Epithelial cell of proximal tubule (primary cell): ENCODE measurements at regions not wholly inside any gene's neighbourhood (a gene's known extent, or its start where the extent isn't known, plus 50 kb on each side); places are given as distances from the start of the nearest gene placed in this dataset.

Experiments used
- DNase-seq: peaks from one replicate; pipeline ENCODE4 v3.0.0-alpha.2; 2011; ENCODE audit warnings: low read depth
- H3K4me3 ChIP-seq: 2 replicates; pipeline ENCODE4 v1.5.1; 2011; ENCODE audit warnings: low read depth, mild to moderate bottlenecking, low read length
- TF ChIP-seq, protein P1 (sequence below): conservative IDR thresholded peaks from 2 replicates; pipeline ENCODE4 v1.5.1; 2012; ENCODE audit warnings: low read depth, mild to moderate bottlenecking, low read length

DNA sequence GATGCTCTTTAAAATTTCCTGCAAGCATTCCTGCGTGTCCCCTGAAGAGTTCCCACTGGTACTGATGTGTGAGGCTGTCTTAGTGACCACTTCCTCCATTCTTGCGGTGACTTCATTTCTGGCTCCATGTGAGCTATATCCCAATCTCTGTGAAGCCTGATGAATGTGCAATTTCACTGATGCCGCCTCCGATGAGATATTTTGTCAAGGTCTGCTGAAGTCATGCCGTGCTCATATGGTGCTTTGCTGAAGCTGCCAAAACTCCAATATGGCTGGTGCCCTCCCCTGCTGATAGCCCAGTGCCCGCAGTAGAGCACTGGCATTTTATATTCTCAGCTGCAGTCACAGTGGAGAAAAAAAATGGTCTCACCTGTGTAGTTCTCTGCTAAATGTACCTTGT lies 271.5 kb downstream of the EFHB start:
- no peak overlapping the region for H3K4me3 ChIP-seq
- TF ChIP-seq, protein P1, sequence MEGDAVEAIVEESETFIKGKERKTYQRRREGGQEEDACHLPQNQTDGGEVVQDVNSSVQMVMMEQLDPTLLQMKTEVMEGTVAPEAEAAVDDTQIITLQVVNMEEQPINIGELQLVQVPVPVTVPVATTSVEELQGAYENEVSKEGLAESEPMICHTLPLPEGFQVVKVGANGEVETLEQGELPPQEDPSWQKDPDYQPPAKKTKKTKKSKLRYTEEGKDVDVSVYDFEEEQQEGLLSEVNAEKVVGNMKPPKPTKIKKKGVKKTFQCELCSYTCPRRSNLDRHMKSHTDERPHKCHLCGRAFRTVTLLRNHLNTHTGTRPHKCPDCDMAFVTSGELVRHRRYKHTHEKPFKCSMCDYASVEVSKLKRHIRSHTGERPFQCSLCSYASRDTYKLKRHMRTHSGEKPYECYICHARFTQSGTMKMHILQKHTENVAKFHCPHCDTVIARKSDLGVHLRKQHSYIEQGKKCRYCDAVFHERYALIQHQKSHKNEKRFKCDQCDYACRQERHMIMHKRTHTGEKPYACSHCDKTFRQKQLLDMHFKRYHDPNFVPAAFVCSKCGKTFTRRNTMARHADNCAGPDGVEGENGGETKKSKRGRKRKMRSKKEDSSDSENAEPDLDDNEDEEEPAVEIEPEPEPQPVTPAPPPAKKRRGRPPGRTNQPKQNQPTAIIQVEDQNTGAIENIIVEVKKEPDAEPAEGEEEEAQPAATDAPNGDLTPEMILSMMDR: no peak
- no peak for DNase-seq

DNA sequence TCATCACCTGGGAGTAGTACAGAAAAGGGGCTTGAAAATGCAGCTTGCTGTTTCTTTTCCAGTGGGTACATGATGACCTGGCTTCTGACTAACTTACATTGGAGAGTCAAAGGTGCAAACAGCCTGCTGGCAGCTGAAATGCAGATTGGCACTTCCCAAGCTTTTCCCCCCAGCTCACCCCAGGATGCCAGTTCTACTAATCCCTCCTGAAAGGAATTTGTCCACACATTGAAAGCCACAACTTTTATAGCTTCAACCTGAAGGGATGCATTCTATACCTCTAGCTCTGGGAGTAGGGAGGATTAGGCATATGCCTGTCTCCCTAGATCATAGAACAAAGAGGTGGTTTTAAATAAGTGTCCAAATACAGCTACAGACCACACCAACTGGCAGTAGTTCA lies 281.7 kb downstream of the EFHB start:
- TF ChIP-seq, protein P1: no peak
- no peak overlapping the region for H3K4me3 ChIP-seq
- no peak for DNase-seq

DNA sequence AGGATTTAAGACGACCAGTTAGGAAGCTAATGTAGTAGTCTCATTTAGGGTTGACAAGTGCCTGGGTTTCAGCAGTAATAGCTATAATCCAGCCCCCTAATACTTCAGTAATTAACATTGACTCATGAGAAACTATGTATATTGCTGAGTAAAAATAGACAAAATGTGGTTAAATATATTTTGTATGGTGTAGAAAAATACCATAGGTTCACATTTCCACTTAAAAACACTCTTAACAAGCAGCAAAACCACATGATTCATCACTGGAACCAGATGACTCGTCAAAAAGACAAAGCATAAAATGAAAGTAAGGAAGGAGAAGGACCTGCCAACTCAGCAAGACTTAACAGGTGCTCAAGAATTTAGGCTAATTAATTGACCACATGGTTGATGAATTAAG lies 288.9 kb downstream of the EFHB start:
- TF ChIP-seq, protein P1: no peak
- peak; percentile 22 for DNase-seq
- no peak overlapping the region for H3K4me3 ChIP-seq

DNA sequence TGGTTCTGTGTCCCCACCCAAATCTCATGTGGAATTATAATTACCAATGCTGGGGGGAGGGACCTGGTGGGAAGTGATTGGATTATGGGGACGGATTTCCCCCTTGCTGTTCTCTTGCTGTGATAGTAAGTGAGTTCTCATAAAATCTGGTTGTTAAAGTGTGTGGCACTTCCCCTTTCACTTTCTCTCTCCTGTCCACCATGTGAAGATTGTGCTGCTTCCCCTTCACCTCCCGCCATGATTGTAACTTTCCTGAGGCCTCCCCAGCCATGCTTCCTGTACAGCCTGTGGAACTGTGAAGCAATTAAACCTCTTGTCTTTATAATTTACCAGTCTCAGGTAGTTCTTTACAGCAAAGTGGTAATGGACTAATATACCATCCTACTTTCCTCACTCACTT lies 289.6 kb downstream of the EFHB start:
- no peak overlapping the region for H3K4me3 ChIP-seq
- no peak for DNase-seq
- TF ChIP-seq, protein P1: no peak

DNA sequence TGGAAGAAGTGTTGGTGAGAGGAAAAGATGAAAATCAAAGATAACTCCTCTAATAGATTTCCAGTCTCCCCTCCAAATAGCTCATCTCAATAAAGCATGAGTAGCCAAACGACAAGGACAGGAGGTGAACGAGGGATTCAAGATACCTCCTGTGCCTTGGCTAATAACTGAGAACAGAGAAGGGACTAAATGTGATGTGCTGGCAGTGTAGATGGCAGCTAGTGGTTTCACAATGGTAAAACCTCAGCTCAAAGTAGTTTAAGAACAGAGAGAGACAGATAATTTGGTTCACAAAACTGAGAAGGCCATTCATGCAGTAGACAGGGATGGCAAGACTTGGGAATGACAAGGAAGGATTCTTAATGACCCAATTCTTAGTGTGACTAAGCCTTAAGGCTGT lies 292.6 kb downstream of the EFHB start:
- TF ChIP-seq, protein P1: no peak
- no peak for DNase-seq

DNA sequence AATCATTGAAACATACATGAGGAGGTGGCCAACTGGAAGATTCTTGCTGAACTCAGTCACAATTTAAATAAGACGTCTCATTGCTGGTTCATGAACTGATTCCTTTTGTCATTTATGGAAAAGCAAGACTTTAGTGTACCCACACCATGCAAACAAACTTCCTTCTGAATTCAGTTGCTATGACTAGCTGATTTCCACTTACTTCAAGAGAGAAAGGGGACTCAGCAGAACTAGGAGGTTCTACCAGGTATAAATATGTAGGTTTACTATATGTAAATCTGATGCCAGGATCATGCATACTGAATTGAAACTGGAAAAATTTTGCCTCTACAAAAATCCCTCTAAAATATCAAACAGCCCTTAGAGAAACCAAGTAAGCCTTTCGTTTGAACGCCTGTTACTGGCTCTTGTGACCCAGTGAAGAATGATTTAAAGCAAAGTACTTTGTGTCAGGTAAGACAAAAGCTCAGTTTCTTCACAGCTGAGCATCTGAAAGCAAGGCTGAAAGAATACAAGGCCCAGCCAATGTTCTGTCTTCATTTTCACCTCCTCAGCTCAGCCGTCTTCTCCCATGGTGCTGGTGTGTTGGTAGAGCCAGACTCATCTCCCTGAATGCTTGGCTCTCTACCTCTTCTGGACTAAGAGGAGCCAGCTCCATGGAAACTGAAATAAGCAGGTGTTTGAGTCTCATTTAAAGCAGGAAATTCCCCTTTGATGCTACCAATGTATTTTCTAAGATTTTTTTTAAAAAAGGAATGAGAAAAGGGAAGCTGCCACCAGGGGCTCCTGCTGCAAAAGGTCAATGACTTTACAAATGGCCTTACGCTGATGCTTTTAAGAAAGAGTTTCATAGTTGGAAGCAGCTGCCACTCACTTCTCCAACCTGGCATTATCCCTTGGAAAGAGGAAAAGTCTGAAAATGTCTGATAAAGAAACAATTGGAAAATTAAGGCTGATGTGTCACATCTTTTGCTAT lies 301.6 kb downstream of the EFHB start:
- TF ChIP-seq, protein P1: no peak
- no peak for DNase-seq
- H3K4me3 ChIP-seq: no peak overlapping the region

More for the DNA sequence above, 292.6 kb downstream of the EFHB start:
- H3K4me3 ChIP-seq: no peak overlapping the region

DNA sequence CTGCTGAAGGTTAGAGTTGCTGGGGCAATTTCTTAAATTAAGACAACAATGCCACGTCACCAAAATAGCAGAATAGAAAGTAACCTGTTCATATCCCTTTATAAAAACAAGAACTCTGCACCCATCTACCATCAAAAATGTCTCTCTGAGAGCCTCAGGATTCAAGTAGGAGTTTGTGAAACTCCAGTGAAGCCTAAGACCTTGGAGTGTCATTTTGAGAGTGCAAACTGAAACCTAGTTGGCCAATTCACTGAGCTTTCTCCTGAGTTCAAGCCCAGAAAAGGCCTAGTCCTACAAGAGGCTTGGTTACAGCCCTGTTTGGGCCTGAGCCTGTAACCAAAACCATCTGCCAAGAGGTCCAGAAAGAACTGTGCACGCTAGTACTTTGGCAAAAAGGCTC lies 335.1 kb downstream of the EFHB start:
- H3K4me3 ChIP-seq: no peak overlapping the region
- TF ChIP-seq, protein P1: no peak
- DNase-seq: no peak
